Activated naive CD4-positive, alpha-beta T cell treated with anti-CD3 and anti-CD28 coated beads, Interleukin-2, amount 10 ng/mL, durations not matched to agents 7 days and 5 days (primary cell): ENCODE measurements at regions not wholly inside any gene's neighbourhood (a gene's known extent, or its start where the extent isn't known, plus 50 kb on each side); places are given as distances from the start of the nearest gene placed in this dataset.

Experiments used
- CTCF ChIA-PET: fragments of 350-600 bp; sonication (Branson Sonifier 250); formaldehyde crosslinking; loops from one replicate; lab custom pipeline; 2021; ENCODE audit warnings: antibody characterized with exemption; lab: Charles Lee
- DNase-seq: peaks from one replicate; pipeline ENCODE4 v3.0.0-alpha.2; 2020
- H3K27ac Mint-ChIP-seq: one replicate; pipeline ENCODE4 v1.8.0; 2021; ENCODE audit warnings: mild to moderate bottlenecking, moderate library complexity, mixed read lengths
- H3K27me3 Mint-ChIP-seq: one replicate; pipeline ENCODE4 v1.8.0; 2021; ENCODE audit warnings: mild to moderate bottlenecking, mixed read lengths
- H3K36me3 Mint-ChIP-seq: one replicate; pipeline ENCODE4 v1.8.0; 2021; ENCODE audit warnings: mixed read lengths
- H3K4me1 Mint-ChIP-seq: one replicate; pipeline ENCODE4 v1.8.0; 2021; ENCODE audit warnings: mixed read lengths
- H3K4me3 Mint-ChIP-seq: one replicate; pipeline ENCODE4 v1.8.0; 2021; ENCODE audit warnings: mild to moderate bottlenecking, moderate library complexity, mixed read lengths
- H3K9me3 Mint-ChIP-seq: one replicate; pipeline ENCODE4 v1.8.0; 2021; ENCODE audit warnings: mixed read lengths

DNA sequence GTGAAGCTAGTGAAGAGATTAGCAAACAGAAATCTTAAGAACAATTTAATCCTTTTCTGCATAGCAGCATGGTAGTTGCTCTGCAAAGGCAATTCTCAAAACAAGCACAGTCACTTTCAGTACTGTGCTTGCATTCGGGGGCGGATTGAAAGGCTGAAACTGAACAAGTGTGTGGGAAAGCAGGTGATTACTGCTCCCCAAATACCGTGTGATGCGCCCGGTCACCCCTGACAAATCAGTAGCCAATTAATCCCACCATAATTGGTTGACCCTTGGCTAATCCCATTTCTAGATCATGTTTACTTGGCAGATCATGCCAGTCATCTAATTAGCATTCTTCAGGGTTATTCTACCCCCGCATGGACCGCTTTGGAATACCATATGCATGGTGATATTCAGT lies 76.5 kb upstream of the ADRB1 start:
- peaks cover 6% of the 10 kb centered on the region for H3K4me1 Mint-ChIP-seq
- CTCF ChIA-PET: interaction anchor here (1.3 kb wide), 1 partner anchor 13 kb away, joined by 3 read pairs; no protein-coding TSS in a partner anchor
- H3K4me3 Mint-ChIP-seq: no peak overlapping the region
- H3K36me3 Mint-ChIP-seq: peaks cover 12% of the 10 kb centered on the region
- H3K27ac Mint-ChIP-seq: no peak overlapping the region
- DNase-seq: no peak
- H3K27me3 Mint-ChIP-seq: peaks cover 40% of the 10 kb centered on the region
- H3K9me3 Mint-ChIP-seq: peaks cover 16% of the 10 kb centered on the region

DNA sequence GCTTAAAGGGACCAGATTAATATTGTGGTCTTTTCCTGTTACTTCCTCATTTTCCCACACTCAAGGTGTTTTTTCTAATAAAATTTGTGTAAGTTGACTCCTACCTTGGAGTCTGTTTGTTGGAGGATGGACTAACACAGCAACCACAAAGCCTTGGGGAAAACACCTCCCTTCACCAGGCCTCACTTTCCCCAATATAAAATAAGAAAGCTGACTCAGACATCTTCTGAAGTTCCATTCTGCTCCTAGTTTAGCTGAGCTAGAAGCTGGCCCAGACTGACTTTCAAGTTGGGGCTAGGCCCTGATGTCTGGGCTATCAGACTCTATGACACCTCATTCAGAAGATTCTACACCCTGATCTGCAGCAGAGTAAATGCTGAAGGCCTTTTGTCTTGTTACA lies 73.0 kb upstream of the ADRB1 start:
- CTCF ChIA-PET: no interaction called here
- H3K9me3 Mint-ChIP-seq: peaks cover 18% of the 10 kb centered on the region
- peaks cover 10% of the 10 kb centered on the region for H3K36me3 Mint-ChIP-seq
- H3K4me3 Mint-ChIP-seq: no peak overlapping the region
- H3K4me1 Mint-ChIP-seq: no peaks in the 10 kb centered on the region
- H3K27me3 Mint-ChIP-seq: peaks cover 49% of the 10 kb centered on the region
- no peak for DNase-seq
- H3K27ac Mint-ChIP-seq: no peak overlapping the region

DNA sequence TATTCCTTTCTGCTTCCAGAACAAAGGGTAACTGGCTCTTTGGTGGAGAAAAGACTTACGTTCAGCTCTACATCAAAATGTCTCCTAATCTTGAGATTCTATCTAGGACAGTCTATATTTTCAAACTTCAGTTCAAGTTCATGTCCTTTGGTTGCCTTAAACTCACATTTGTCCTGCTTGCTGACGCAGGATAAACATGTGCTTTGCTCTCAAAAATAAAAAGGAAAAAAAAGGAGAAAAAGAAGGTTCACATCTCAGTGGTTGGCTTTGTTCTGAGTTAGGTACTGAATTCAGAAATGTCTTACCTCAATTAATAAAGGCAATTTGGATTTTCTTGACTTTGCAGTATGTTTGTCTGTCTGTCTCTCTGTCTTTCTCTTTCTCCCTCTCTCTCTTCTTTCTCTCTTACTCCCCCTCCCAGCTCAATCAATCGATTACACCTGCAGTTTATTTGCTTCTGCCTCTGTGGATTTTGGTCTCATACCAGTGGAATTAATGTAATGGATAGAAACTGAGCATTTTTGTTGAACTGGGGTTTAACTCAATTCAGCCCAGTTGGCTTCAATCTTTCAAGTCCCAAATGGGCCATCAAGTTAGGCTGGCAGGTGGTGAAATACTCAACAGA lies 72.2 kb upstream of the ADRB1 start:
- Mint-ChIP-seq H3K4me3 (no peak overlapping the region), H3K27ac (no peak overlapping the region), H3K9me3 (peaks cover 18% of the 10 kb centered on the region), H3K27me3 (peaks cover 56% of the 10 kb centered on the region), H3K4me1 (no peaks in the 10 kb centered on the region), H3K36me3 (peaks cover 10% of the 10 kb centered on the region)
- CTCF ChIA-PET: no interaction called here
- no peak for DNase-seq

- H3K4me1 Mint-ChIP-seq: no peaks in the 10 kb centered on the region
- no peaks in the 10 kb centered on the region for H3K36me3 Mint-ChIP-seq
- no peak overlapping the region for H3K4me3 Mint-ChIP-seq
- H3K27me3 Mint-ChIP-seq: peaks cover 60% of the 10 kb centered on the region
- peaks cover 2% of the 10 kb centered on the region for H3K9me3 Mint-ChIP-seq
- no peak for DNase-seq
- H3K27ac Mint-ChIP-seq: no peak overlapping the region
- CTCF ChIA-PET: no interaction called here
These were observed 66.5 kb upstream of the ADRB1 start for GRCh38 chr10:113977174-113977573.

DNA sequence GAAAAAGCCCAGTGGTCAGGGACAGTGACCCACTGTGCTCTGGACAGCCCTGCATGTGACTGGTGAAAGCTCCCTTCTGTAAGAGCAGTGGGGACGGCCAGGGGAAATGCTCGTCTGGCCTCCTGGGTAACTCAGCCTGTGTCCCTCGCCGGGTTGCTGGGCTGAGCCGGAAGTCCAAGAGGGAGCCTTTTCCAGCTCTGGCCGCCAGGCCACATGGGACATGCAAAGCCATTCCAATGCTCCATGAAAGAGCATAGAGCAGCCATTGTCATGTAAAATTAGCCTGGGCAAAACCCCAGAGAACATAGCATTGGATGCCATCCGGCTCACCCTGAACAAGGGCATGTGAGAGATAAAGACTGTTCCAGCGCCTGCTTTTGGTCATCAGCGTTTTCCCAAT lies 64.9 kb upstream of the ADRB1 start:
- Mint-ChIP-seq H3K9me3 (no peaks in the 10 kb centered on the region), H3K36me3 (no peaks in the 10 kb centered on the region), H3K27me3 (peaks cover 62% of the 10 kb centered on the region), H3K27ac (no peak overlapping the region), H3K4me1 (peaks cover 6% of the 10 kb centered on the region), H3K4me3 (no peak overlapping the region)
- CTCF ChIA-PET: interaction anchor here (1.2 kb wide), 1 partner anchor 10 kb away, joined by 3 read pairs; no protein-coding TSS in a partner anchor
- DNase-seq: no peak

- no peaks in the 10 kb centered on the region for H3K36me3 Mint-ChIP-seq
- peaks cover 67% of the 10 kb centered on the region for H3K27me3 Mint-ChIP-seq
- H3K9me3 Mint-ChIP-seq: no peaks in the 10 kb centered on the region
- DNase-seq: no peak
- H3K4me3 Mint-ChIP-seq: no peak overlapping the region
- H3K27ac Mint-ChIP-seq: no peak overlapping the region
- H3K4me1 Mint-ChIP-seq: peaks cover 8% of the 10 kb centered on the region
- CTCF ChIA-PET: interaction anchor here (0.7 kb wide), 1 partner anchor 103 kb away, joined by 3 read pairs; no protein-coding TSS in a partner anchor
These were observed 64.3 kb upstream of the ADRB1 start for GRCh38 chr10:113979409-113979808.

GRCh38 chr10:113980408-113981087 lies 63.1 kb upstream of the ADRB1 start:
- no peak overlapping the region for H3K4me3 Mint-ChIP-seq
- H3K27ac Mint-ChIP-seq: no peak overlapping the region
- no peak for DNase-seq
- peaks cover 8% of the 10 kb centered on the region for H3K4me1 Mint-ChIP-seq
- CTCF ChIA-PET: no interaction called here
- no peaks in the 10 kb centered on the region for H3K36me3 Mint-ChIP-seq
- H3K9me3 Mint-ChIP-seq: no peaks in the 10 kb centered on the region
- H3K27me3 Mint-ChIP-seq: peaks cover 70% of the 10 kb centered on the region

DNA sequence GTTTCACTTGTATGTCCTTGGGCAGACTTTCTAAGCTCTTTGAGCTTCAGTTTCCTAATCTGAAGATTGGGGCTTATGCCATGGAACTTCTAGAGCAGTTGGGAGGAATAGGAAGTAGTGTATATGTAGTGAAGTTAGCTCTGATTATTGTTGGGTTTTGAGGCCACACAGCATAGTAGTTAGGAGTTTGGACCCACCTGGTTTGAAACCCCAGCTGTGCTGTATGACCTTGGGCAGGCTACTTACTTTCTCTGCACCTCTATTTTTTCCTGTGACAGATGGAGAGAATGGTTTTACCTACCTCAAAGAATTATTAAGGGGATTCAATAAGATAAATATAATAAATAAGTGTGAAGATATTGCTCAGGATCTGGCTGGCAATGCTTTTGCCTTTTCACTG lies 61.4 kb upstream of the ADRB1 start:
- CTCF ChIA-PET: no interaction called here

GRCh38 chr10:113982769-113983168 lies 60.9 kb upstream of the ADRB1 start:
- DNase-seq: no peak
- Mint-ChIP-seq H3K4me1 (peaks cover 8% of the 10 kb centered on the region), H3K4me3 (no peak overlapping the region), H3K36me3 (no peaks in the 10 kb centered on the region), H3K27me3 (peaks cover 68% of the 10 kb centered on the region), H3K9me3 (peaks cover 15% of the 10 kb centered on the region), H3K27ac (no peak overlapping the region)
- CTCF ChIA-PET: no interaction called here

More for the DNA sequence above, 61.4 kb upstream of the ADRB1 start:
- Mint-ChIP-seq H3K4me1 (peaks cover 8% of the 10 kb centered on the region), H3K27ac (no peak overlapping the region), H3K27me3 (peaks cover 69% of the 10 kb centered on the region), H3K36me3 (no peaks in the 10 kb centered on the region), H3K9me3 (peaks cover 10% of the 10 kb centered on the region), H3K4me3 (no peak overlapping the region)
- no peak for DNase-seq

DNA sequence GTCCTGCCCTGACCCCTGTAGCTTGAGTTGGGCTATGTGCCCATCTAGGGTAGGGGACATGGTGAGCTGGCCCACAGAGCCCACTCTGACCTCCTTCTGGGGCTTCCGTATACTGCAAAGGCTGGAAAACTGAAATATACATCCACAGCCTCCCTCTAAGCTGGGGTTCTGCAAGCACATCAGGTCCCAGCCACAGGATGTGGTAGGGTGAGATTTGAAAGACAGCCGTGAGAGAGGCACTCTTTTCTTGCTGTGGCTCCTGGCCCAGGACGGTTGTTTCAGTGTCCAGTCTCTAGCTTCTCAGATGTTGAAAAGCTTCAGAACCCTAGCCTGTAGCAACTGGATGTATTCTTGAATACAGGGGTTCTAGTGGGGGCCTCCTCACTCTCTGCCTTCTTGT lies 60.1 kb upstream of the ADRB1 start:
- DNase-seq: peak; percentile 37
- CTCF ChIA-PET: no interaction called here
- H3K36me3 Mint-ChIP-seq: no peaks in the 10 kb centered on the region
- H3K4me3 Mint-ChIP-seq: no peak overlapping the region
- peaks cover 8% of the 10 kb centered on the region for H3K4me1 Mint-ChIP-seq
- no peak overlapping the region for H3K27ac Mint-ChIP-seq
- peaks cover 17% of the 10 kb centered on the region for H3K9me3 Mint-ChIP-seq
- peaks cover 64% of the 10 kb centered on the region for H3K27me3 Mint-ChIP-seq

DNA sequence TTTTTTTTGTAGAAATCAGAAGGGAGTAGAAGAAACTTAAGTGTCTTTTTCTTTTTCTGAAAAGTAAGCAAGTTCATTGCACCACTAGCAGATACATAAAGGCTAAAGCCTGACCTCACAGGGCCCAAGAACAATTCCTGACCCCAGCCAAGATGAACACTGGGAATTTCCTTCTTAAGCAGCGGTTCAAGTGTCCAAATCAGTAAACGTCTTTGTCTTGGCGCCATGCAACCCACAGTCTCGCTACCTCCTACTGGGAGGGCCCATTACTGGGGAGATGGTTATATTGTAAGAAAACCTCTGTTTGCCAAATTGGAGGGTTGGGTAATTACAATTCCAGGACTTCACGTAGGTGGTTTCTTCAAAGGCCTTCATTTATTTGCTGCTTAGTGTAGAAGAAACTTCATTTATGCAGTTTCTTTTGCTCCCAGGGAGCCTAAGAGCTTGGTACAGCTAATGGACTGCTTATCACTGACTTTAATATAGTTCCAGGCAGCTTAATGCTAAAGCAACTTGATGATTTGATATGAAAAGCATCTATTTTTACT lies 58.3 kb upstream of the ADRB1 start:
- H3K27me3 Mint-ChIP-seq: peaks cover 59% of the 10 kb centered on the region

DNA sequence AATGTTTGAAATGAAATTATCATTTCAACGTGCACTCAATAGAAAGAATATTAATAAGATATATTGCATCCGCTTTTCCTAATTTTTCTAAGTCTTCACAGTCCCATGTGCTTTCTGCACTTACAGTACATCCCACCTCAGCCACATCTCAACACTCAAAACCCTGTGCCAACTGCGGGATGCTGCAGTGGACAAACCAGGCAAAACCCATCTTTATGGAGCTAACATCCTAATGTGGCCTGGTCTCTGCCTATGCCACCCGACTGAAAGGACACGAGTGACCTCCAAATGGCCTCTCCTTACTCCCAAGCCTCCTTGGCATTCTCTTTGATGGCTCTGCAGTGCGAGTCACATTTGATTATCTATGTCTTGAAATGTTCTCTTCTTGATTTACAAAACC lies 57.4 kb upstream of the ADRB1 start:
- H3K4me3 Mint-ChIP-seq: no peak overlapping the region
- no peak for DNase-seq
- CTCF ChIA-PET: no interaction called here
- no peaks in the 10 kb centered on the region for H3K36me3 Mint-ChIP-seq
- H3K9me3 Mint-ChIP-seq: peaks cover 17% of the 10 kb centered on the region
- H3K4me1 Mint-ChIP-seq: peaks cover 12% of the 10 kb centered on the region
- H3K27ac Mint-ChIP-seq: no peak overlapping the region
- peaks cover 64% of the 10 kb centered on the region for H3K27me3 Mint-ChIP-seq

More for the DNA sequence above, 58.3 kb upstream of the ADRB1 start:
- DNase-seq: no peak
- H3K4me3 Mint-ChIP-seq: no peak overlapping the region
- CTCF ChIA-PET: interaction anchor here (0.7 kb wide), 1 partner anchor 122 kb away, joined by 4 read pairs; no protein-coding TSS in a partner anchor
- peaks cover 8% of the 10 kb centered on the region for H3K4me1 Mint-ChIP-seq
- H3K9me3 Mint-ChIP-seq: peaks cover 17% of the 10 kb centered on the region
- H3K36me3 Mint-ChIP-seq: no peaks in the 10 kb centered on the region
- H3K27ac Mint-ChIP-seq: no peak overlapping the region

DNA sequence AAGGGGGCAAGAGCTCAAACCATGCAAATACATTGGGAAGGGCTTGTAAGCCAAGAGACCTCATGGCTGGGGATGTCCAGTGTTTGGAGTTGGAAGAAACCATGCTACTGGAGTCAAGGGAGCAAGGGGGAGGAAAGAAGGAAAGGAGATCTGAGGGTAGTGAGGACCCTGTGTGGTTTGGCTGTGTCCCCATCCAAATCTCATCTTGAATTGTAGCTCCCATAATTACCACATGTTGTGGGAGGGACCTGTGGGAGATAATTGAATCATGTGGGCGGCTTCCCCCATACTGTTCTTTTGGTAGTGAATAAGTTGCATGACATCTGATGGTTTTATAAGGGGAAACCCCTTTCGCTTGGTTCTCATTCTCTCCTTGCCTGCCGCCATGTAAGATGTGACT lies 56.5 kb upstream of the ADRB1 start:
- peaks cover 73% of the 10 kb centered on the region for H3K27me3 Mint-ChIP-seq
- DNase-seq: no peak
- no peaks in the 10 kb centered on the region for H3K36me3 Mint-ChIP-seq
- peaks cover 17% of the 10 kb centered on the region for H3K9me3 Mint-ChIP-seq
- no peak overlapping the region for H3K27ac Mint-ChIP-seq
- peaks cover 15% of the 10 kb centered on the region for H3K4me1 Mint-ChIP-seq
- CTCF ChIA-PET: no interaction called here
- H3K4me3 Mint-ChIP-seq: no peak overlapping the region

- Mint-ChIP-seq H3K4me1 (peaks cover 15% of the 10 kb centered on the region), H3K9me3 (peaks cover 17% of the 10 kb centered on the region), H3K36me3 (no peaks in the 10 kb centered on the region), H3K27ac (no peak overlapping the region), H3K4me3 (no peak overlapping the region), H3K27me3 (peaks cover 73% of the 10 kb centered on the region)
- no peak for DNase-seq
- CTCF ChIA-PET: no interaction called here
These were observed 55.9 kb upstream of the ADRB1 start for GRCh38 chr10:113987805-113988204.

GRCh38 chr10:113988535-113988934 lies 55.1 kb upstream of the ADRB1 start:
- H3K4me3 Mint-ChIP-seq: no peak overlapping the region
- no peak for DNase-seq
- no peak overlapping the region for H3K27ac Mint-ChIP-seq
- peaks cover 11% of the 10 kb centered on the region for H3K4me1 Mint-ChIP-seq
- no peaks in the 10 kb centered on the region for H3K36me3 Mint-ChIP-seq
- H3K27me3 Mint-ChIP-seq: peaks cover 74% of the 10 kb centered on the region
- CTCF ChIA-PET: no interaction called here
- H3K9me3 Mint-ChIP-seq: peaks cover 17% of the 10 kb centered on the region
